Smooth muscle cell (in vitro differentiated cells): ENCODE measurements at regions not wholly inside any gene's neighbourhood (a gene's known extent, or its start where the extent isn't known, plus 50 kb on each side); places are given as distances from the start of the nearest gene placed in this dataset.

ENCODE experiments used
- DNase-seq: peaks from one replicate; lab custom pipeline; 2025; ENCODE audit not compliant: unreplicated experiment; lab: John Stamatoyannopoulos, UW
- H2AFZ ChIP-seq: fragments of 200-600 bp; sonication (generic); 2 replicates; pipeline ENCODE4 v1.6.0; 2016; ENCODE audit warnings: antibody characterized with exemption, low read depth, mild to moderate bottlenecking
- H3F3A ChIP-seq: fragments of 200-600 bp; sonication (generic); 2 replicates; pipeline ENCODE4 v1.6.0; 2017; ENCODE audit warnings: antibody characterized with exemption, low read depth
- H3K27ac ChIP-seq: fragments of 200-600 bp; sonication (generic); 2 replicates; pipeline ENCODE4 v1.5.1; 2016; ENCODE audit warnings: low read depth, mild to moderate bottlenecking
- H3K27me3 ChIP-seq: fragments of 200-600 bp; sonication (generic); 2 replicates; pipeline ENCODE4 v1.6.1; 2016; ENCODE audit warnings: low read depth, mild to moderate bottlenecking
- H3K36me3 ChIP-seq: fragments of 200-600 bp; sonication (generic); 2 replicates; pipeline ENCODE4 v1.5.1; 2016; ENCODE audit warnings: low read depth
- H3K4me1 ChIP-seq: fragments of 200-600 bp; sonication (generic); 2 replicates; pipeline ENCODE4 v1.5.1; 2016; ENCODE audit warnings: low read depth
- H3K4me2 ChIP-seq: fragments of 200-600 bp; sonication (generic); 2 replicates; pipeline ENCODE4 v1.6.0; 2016; ENCODE audit warnings: mild to moderate bottlenecking
- H3K4me3 ChIP-seq: fragments of 200-600 bp; sonication (generic); 2 replicates; pipeline ENCODE4 v1.5.1; 2016; ENCODE audit warnings: mild to moderate bottlenecking
- H3K79me2 ChIP-seq: fragments of 200-600 bp; sonication (generic); 2 replicates; pipeline ENCODE4 v1.6.0; 2016; ENCODE audit warnings: low read depth, mild to moderate bottlenecking
- H3K9ac ChIP-seq: fragments of 200-600 bp; sonication (generic); 2 replicates; pipeline ENCODE4 v1.6.0; 2016; ENCODE audit warnings: low read depth
- H3K9me3 ChIP-seq: fragments of 200-600 bp; sonication (generic); replicated peaks from 2 replicates; pipeline ENCODE4 v1.5.1; 2016; ENCODE audit warnings: low read depth
- H4K20me1 ChIP-seq: fragments of 200-600 bp; sonication (generic); 2 replicates; pipeline ENCODE4 v1.6.0; 2016; ENCODE audit warnings: low read depth
- CTCF ChIP-seq: fragments of 200-600 bp; sonication (generic); IDR thresholded peaks from 2 replicates; pipeline ENCODE4 v1.5.1; 2017; ENCODE audit warnings: borderline replicate concordance, mild to moderate bottlenecking, antibody characterized with exemption; ENCODE audit not compliant: insufficient read depth, poor library complexity, severe bottlenecking
- WGBS: methylation state at CpG from one replicate; pipeline ENCODE4 v1.1.7; 2016; ENCODE audit warnings: low lambda C conversion rate; 5-methylcytosine and 5-hydroxymethylcytosine counted together

- H3K27ac ChIP-seq: no peak overlapping the region
- H3K4me2 ChIP-seq: no peak overlapping the region
- H3K4me1 ChIP-seq: no peaks in the 10 kb centered on the region
- no peak for TF ChIP-seq CTCF
- H3K27me3 ChIP-seq: peaks cover 33% of the 10 kb centered on the region
- H4K20me1 ChIP-seq: no peaks in the 10 kb centered on the region
- H3K36me3 ChIP-seq: no peaks in the 10 kb centered on the region
- H3K9me3 ChIP-seq: no peaks in the 10 kb centered on the region
- no peak overlapping the region for H3K4me3 ChIP-seq
- no peak for DNase-seq
- no peaks in the 10 kb centered on the region for H3F3A ChIP-seq
- 90% methylated on average over 12 of the region's 12 CpGs for WGBS
- H2AFZ ChIP-seq: no peak overlapping the region
- no peak overlapping the region for H3K9ac ChIP-seq
- no peaks in the 10 kb centered on the region for H3K79me2 ChIP-seq
These were observed 211.7 kb upstream of the MVB12B start for GRCh38 chr9:126114850-126115460.

GRCh38 chr9:126116351-126117157 is 210.1 kb upstream of the MVB12B start:
- DNase-seq: no peak
- H3K4me3 ChIP-seq: no peak overlapping the region
- H3K27ac ChIP-seq: no peak overlapping the region
- no peaks in the 10 kb centered on the region for H3K79me2 ChIP-seq
- H4K20me1 ChIP-seq: no peaks in the 10 kb centered on the region
- no peaks in the 10 kb centered on the region for H3K9me3 ChIP-seq
- no peak overlapping the region for H3K4me2 ChIP-seq
- H3K9ac ChIP-seq: no peak overlapping the region
- H3K27me3 ChIP-seq: peaks cover 36% of the 10 kb centered on the region
- no peaks in the 10 kb centered on the region for H3F3A ChIP-seq
- 90% methylated on average over 17 of the region's 17 CpGs for WGBS
- no peaks in the 10 kb centered on the region for H3K4me1 ChIP-seq
- no peak for TF ChIP-seq CTCF
- H2AFZ ChIP-seq: no peak overlapping the region
- no peaks in the 10 kb centered on the region for H3K36me3 ChIP-seq

GRCh38 chr9:126117158-126117425 is 209.5 kb upstream of the MVB12B start:
- no peak overlapping the region for H3K27ac ChIP-seq

More at GRCh38 chr9:126117158-126117425, 209.5 kb upstream of the MVB12B start:
- H3F3A ChIP-seq: no peaks in the 10 kb centered on the region
- no peak for DNase-seq
- no peak overlapping the region for H3K4me3 ChIP-seq
- H3K27me3 ChIP-seq: peaks cover 39% of the 10 kb centered on the region
- H2AFZ ChIP-seq: no peak overlapping the region
- WGBS: 97% methylated on average over 4 of the region's 4 CpGs
- H4K20me1 ChIP-seq: no peaks in the 10 kb centered on the region
- TF ChIP-seq CTCF: no peak
- H3K9ac ChIP-seq: no peak overlapping the region
- H3K79me2 ChIP-seq: no peaks in the 10 kb centered on the region
- H3K4me1 ChIP-seq: no peaks in the 10 kb centered on the region
- no peaks in the 10 kb centered on the region for H3K9me3 ChIP-seq
- no peak overlapping the region for H3K4me2 ChIP-seq
- H3K36me3 ChIP-seq: no peaks in the 10 kb centered on the region
